BLaER1 (cell line): ENCODE measurements at regions not wholly inside any gene's neighbourhood (a gene's known extent, or its start where the extent isn't known, plus 50 kb on each side); places are given as distances from the start of the nearest gene placed in this dataset.

Source experiments
- H3K27ac ChIP-seq: shearing (Covaris generic); formaldehyde crosslinking; 2 replicates; pipeline ENCODE4 v1.8.1; 2022
- H3K27me3 ChIP-seq: shearing (Covaris generic); formaldehyde crosslinking; 2 replicates; pipeline ENCODE4 v1.8.1; 2022
- H3K36me3 ChIP-seq: shearing (Covaris generic); formaldehyde crosslinking; 2 replicates; pipeline ENCODE4 v1.8.1; 2022
- H3K4me1 ChIP-seq: shearing (Covaris generic); formaldehyde crosslinking; 2 replicates; pipeline ENCODE4 v1.8.1; 2022
- H3K4me2 ChIP-seq: shearing (Covaris generic); formaldehyde crosslinking; 2 replicates; pipeline ENCODE4 v1.8.1; 2022
- H3K4me3 ChIP-seq: shearing (Covaris generic); formaldehyde crosslinking; 2 replicates; pipeline ENCODE4 v1.8.1; 2022
- H3K9ac ChIP-seq: shearing (Covaris generic); formaldehyde crosslinking; 2 replicates; pipeline ENCODE4 v1.8.1; 2022
- H3K9me3 ChIP-seq: shearing (Covaris generic); formaldehyde crosslinking; 2 replicates; pipeline ENCODE4 v1.8.1; 2022
- H4K20me1 ChIP-seq: shearing (Covaris generic); formaldehyde crosslinking; 2 replicates; pipeline ENCODE4 v1.8.1; 2022
- Cebpa-rat ChIP-seq: shearing (Covaris generic); IDR thresholded peaks from 2 replicates; pipeline ENCODE4 v1.8.1; 2022

GRCh38 chr4:178599521-178599920 lies 1157.3 kb upstream of the AGA start:
- Histone ChIP-seq H3K27me3 (no peaks in the 10 kb centered on the region), H3K4me3 (no peak overlapping the region), H3K9ac (no peak overlapping the region), H4K20me1 (no peaks in the 10 kb centered on the region), H3K4me1 (no peaks in the 10 kb centered on the region), H3K9me3 (no peaks in the 10 kb centered on the region), H3K27ac (no peak overlapping the region), H3K4me2 (no peak overlapping the region), H3K36me3 (no peaks in the 10 kb centered on the region)
- no peak for TF ChIP-seq Cebpa-rat

DNA sequence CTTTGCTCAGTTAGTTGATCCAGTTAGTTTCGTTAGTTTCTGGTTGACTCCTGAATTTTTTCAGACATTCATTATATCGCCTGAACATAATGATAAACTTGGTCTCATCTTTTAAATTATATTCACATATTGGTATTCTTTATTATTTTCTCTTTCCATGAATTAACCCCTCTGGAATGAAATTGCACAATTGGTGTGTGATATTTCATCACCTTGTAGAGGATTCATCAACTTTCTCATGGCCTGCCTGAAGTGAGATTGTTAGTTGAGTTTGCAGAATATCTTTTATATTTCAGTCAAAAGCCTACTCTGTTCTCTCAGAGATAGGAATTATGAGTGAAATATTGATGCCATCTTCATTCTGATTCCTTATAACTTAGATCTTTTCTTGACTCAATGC lies 1160.6 kb upstream of the AGA start:
- Histone ChIP-seq H3K9ac (no peak overlapping the region), H3K27me3 (no peaks in the 10 kb centered on the region), H3K27ac (no peak overlapping the region), H3K36me3 (no peaks in the 10 kb centered on the region), H3K4me3 (no peak overlapping the region), H3K4me1 (no peaks in the 10 kb centered on the region), H3K4me2 (no peak overlapping the region), H3K9me3 (no peaks in the 10 kb centered on the region), H4K20me1 (no peaks in the 10 kb centered on the region)
- no peak for TF ChIP-seq Cebpa-rat

DNA sequence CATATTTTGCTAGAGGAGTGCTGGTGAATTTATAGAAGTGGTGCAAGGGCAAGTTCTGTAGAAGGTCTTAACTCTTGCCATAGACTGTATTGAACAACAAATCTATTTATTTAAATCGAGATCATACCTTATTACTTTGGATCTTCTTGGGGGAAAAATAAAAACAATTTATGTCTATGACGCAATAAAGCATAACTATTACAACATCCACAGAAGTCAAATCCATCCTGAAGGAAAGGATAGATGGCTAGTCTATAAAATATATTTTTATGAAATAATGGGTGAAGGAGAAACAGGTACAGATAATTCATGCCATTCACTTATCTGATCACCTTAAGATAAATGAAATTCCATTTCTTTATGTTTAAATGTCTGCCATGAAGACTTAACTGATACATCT lies 1168.8 kb upstream of the AGA start:
- no peak overlapping the region for H3K27ac ChIP-seq
- no peaks in the 10 kb centered on the region for H3K36me3 ChIP-seq
- H4K20me1 ChIP-seq, result no peaks in the 10 kb centered on the region
- H3K4me1 ChIP-seq, result peaks cover 8% of the 10 kb centered on the region
- TF ChIP-seq Cebpa-rat, result peak; percentile 60; the same call in 1 of the 2 replicates
- H3K4me3 ChIP-seq, result no peak overlapping the region
- H3K4me2 ChIP-seq, result no peak overlapping the region
- H3K9me3 ChIP-seq, result no peaks in the 10 kb centered on the region
- no peaks in the 10 kb centered on the region for H3K27me3 ChIP-seq
- H3K9ac ChIP-seq, result no peak overlapping the region

- Histone ChIP-seq H3K4me1 (peaks cover 8% of the 10 kb centered on the region), H3K4me2 (no peak overlapping the region), H3K36me3 (no peaks in the 10 kb centered on the region), H3K27me3 (no peaks in the 10 kb centered on the region), H3K4me3 (no peak overlapping the region), H3K27ac (no peak overlapping the region), H3K9ac (no peak overlapping the region), H3K9me3 (no peaks in the 10 kb centered on the region), H4K20me1 (no peaks in the 10 kb centered on the region)
- TF ChIP-seq Cebpa-rat, result no peak
These were observed 1170.5 kb upstream of the AGA start for GRCh38 chr4:178612733-178613132.

- Histone ChIP-seq H3K36me3 (no peaks in the 10 kb centered on the region), H3K9me3 (no peaks in the 10 kb centered on the region), H3K27ac (no peak overlapping the region), H4K20me1 (no peaks in the 10 kb centered on the region), H3K4me3 (no peak overlapping the region), H3K9ac (no peak overlapping the region), H3K27me3 (no peaks in the 10 kb centered on the region), H3K4me2 (no peak overlapping the region), H3K4me1 (no peaks in the 10 kb centered on the region)
- TF ChIP-seq Cebpa-rat, result no peak
These were observed 1190.2 kb upstream of the AGA start for GRCh38 chr4:178632415-178632814.

- no peaks in the 10 kb centered on the region for H3K27me3 ChIP-seq
- no peak overlapping the region for H3K4me2 ChIP-seq
- TF ChIP-seq Cebpa-rat, result no peak
- no peak overlapping the region for H3K4me3 ChIP-seq
- no peak overlapping the region for H3K9ac ChIP-seq
- no peaks in the 10 kb centered on the region for H3K9me3 ChIP-seq
- no peak overlapping the region for H3K27ac ChIP-seq
- no peaks in the 10 kb centered on the region for H4K20me1 ChIP-seq
- H3K4me1 ChIP-seq, result no peaks in the 10 kb centered on the region
- no peaks in the 10 kb centered on the region for H3K36me3 ChIP-seq
These were observed 1191.0 kb upstream of the AGA start for GRCh38 chr4:178633263-178633662.

- no peak for TF ChIP-seq Cebpa-rat
- H3K9me3 ChIP-seq, result no peaks in the 10 kb centered on the region
- H3K4me3 ChIP-seq, result no peak overlapping the region
- H3K27ac ChIP-seq, result no peak overlapping the region
- H3K9ac ChIP-seq, result no peak overlapping the region
- no peaks in the 10 kb centered on the region for H3K27me3 ChIP-seq
- H3K4me2 ChIP-seq, result no peak overlapping the region
- no peaks in the 10 kb centered on the region for H3K4me1 ChIP-seq
- H3K36me3 ChIP-seq, result no peaks in the 10 kb centered on the region
- no peaks in the 10 kb centered on the region for H4K20me1 ChIP-seq
These were observed 1222.4 kb upstream of the AGA start for GRCh38 chr4:178664621-178665020.

- H4K20me1 ChIP-seq, result no peaks in the 10 kb centered on the region
These were observed 1223.7 kb upstream of the AGA start for GRCh38 chr4:178665916-178666315.

GRCh38 chr4:178671766-178672165 lies 1229.5 kb upstream of the AGA start:
- no peak overlapping the region for H3K4me2 ChIP-seq
- H3K4me3 ChIP-seq, result no peak overlapping the region
- no peaks in the 10 kb centered on the region for H3K27me3 ChIP-seq
- H3K36me3 ChIP-seq, result no peaks in the 10 kb centered on the region
- no peak for TF ChIP-seq Cebpa-rat
- H4K20me1 ChIP-seq, result no peaks in the 10 kb centered on the region
- H3K4me1 ChIP-seq, result no peaks in the 10 kb centered on the region
- no peak overlapping the region for H3K27ac ChIP-seq
- no peaks in the 10 kb centered on the region for H3K9me3 ChIP-seq
- H3K9ac ChIP-seq, result no peak overlapping the region

More at GRCh38 chr4:178665916-178666315, 1223.7 kb upstream of the AGA start:
- Histone ChIP-seq H3K4me2 (no peak overlapping the region), H3K27ac (no peak overlapping the region), H3K4me1 (no peaks in the 10 kb centered on the region), H3K27me3 (no peaks in the 10 kb centered on the region), H3K9ac (no peak overlapping the region), H3K4me3 (no peak overlapping the region), H3K36me3 (no peaks in the 10 kb centered on the region), H3K9me3 (no peaks in the 10 kb centered on the region)
- TF ChIP-seq Cebpa-rat, result no peak

DNA sequence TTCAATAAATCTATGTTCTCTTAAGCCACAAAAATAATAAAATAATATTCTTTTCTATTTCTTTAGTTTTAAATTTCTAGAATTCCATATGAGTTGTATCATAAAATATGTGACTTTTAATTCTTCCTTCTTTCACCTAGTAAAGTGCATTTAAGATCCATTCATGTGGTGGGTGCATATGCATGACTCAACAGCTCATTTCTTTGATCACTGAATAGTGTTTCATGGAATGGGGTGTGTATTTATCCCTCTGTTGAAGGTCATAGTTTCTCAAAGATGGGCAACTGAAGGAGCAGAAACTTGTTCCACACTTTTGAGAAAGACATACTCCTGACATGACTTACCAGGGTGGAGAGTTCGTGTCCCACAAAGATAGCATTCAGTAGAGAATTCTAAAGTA lies 1230.3 kb upstream of the AGA start:
- Histone ChIP-seq H3K9me3 (no peaks in the 10 kb centered on the region), H4K20me1 (no peaks in the 10 kb centered on the region), H3K4me2 (no peak overlapping the region), H3K4me1 (no peaks in the 10 kb centered on the region), H3K27ac (no peak overlapping the region), H3K9ac (no peak overlapping the region), H3K36me3 (no peaks in the 10 kb centered on the region), H3K27me3 (no peaks in the 10 kb centered on the region), H3K4me3 (no peak overlapping the region)
- TF ChIP-seq Cebpa-rat, result no peak

DNA sequence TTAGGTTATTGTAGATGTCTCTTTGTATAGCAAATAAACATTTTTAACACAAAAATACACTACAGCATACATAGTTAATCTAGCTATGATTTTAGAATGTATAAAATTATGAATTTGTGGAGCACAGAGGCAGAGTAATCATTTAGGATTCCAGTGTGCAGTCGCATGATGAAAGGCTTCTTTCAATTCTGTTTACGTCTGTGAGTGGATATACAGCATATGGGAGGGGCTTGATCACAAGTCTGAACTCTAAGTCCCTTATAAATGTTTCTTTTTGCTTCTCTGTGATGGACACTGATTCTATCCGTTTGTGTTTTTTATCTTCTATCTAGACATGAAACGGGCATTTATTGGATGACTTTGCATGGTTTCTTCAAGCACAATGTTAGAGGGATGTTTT lies 1239.6 kb upstream of the AGA start:
- H3K4me2 ChIP-seq, result no peak overlapping the region
- no peak overlapping the region for H3K4me3 ChIP-seq
- no peaks in the 10 kb centered on the region for H4K20me1 ChIP-seq
- no peaks in the 10 kb centered on the region for H3K9me3 ChIP-seq
- no peak overlapping the region for H3K27ac ChIP-seq
- H3K4me1 ChIP-seq, result no peaks in the 10 kb centered on the region
- no peaks in the 10 kb centered on the region for H3K36me3 ChIP-seq
- no peak overlapping the region for H3K9ac ChIP-seq
- H3K27me3 ChIP-seq, result no peaks in the 10 kb centered on the region
- no peak for TF ChIP-seq Cebpa-rat
